ENCODE measurements at regions not wholly inside any gene's neighbourhood (a gene's known extent, or its start where the extent isn't known, plus 50 kb on each side); places are given as distances from the start of the nearest gene placed in this dataset.

GRCh38 chr14:83958359-83958758 is 1571.6 kb upstream of the FLRT2 start:
- TF ChIP-seq CTCF (IDR thresholded peaks at IDR 0.05; ENCODE audit: low read depth, low read length): no peak
- H3K4me3 ChIP-seq (ENCODE audit: low read depth, low read length): no peak overlapping the region

DNA sequence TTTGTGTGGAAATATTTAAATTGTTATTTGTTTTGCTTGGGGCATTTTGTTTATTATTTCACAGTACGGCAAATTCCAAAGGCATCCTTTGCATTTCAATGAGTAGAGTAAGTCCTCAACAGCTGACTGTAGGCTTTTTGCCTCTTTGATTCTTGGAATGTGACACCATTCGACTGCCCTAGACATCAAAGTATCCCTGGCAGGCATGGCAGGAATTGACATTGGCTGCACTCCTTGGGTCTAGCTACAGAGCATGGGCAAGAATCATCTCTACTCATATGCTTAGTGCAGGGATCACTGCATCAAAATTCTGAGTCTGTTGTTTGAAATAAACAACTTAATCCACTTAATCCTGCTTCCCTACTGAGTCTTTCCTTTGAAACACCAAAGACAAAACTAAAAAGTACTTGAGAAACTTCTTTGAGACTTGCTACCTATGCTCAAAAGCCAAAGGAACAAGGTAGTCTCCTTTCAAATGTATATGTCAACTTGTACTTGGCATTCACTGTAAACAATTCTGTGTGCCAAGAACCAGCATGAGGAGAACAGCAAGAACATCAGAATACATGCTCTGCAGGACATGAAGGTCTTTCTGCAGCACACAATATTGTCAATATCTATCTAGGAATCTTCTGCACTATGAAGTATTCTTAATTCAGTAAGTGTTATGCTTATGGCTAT is 1569.0 kb upstream of the FLRT2 start:
- H3K4me3 ChIP-seq (ENCODE audit: low read depth, low read length): no peak overlapping the region
- no peak for TF ChIP-seq CTCF (IDR thresholded peaks at IDR 0.05; ENCODE audit: low read depth, low read length)

GRCh38 chr14:83969998-83970397 is 1559.9 kb upstream of the FLRT2 start:
- TF ChIP-seq CTCF (IDR thresholded peaks at IDR 0.05; ENCODE audit: low read depth, low read length): no peak

GRCh38 chr14:83972631-83973030 is 1557.3 kb upstream of the FLRT2 start:
- no peak overlapping the region for H3K4me3 ChIP-seq (ENCODE audit: low read depth, low read length)
- TF ChIP-seq CTCF (IDR thresholded peaks at IDR 0.05; ENCODE audit: low read depth, low read length): no peak

More at GRCh38 chr14:83969998-83970397, 1559.9 kb upstream of the FLRT2 start:
- H3K4me3 ChIP-seq (ENCODE audit: low read depth, low read length): no peak overlapping the region

DNA sequence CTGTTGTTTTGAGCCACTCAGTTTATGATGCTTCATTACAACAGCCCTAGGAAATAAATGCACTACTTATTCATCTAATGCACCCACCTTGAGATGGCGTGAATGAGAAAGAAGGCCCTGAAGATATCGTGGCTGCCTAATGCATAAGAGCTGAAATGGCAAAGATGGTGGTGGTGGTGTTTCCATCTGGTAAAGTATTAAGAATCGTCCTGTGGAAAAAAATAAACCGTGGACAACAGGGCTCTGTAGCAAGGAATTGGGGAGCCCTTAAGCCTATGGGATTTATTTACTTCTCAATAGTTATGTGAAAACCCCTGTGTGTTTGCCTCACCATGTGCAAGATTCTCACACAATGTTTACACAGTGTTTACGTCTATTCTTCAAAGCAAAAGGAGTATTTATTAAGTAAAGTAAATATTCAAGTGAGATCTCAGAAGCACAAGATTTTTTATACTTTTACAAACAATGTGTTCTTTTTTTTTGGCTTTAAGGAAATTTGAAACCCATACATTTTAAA is 1555.2 kb upstream of the FLRT2 start:
- no peak for TF ChIP-seq CTCF (IDR thresholded peaks at IDR 0.05; ENCODE audit: low read depth, low read length)
- no peak overlapping the region for H3K4me3 ChIP-seq (ENCODE audit: low read depth, low read length)

- H3K4me3 ChIP-seq (ENCODE audit: low read depth, low read length): no peak overlapping the region
- TF ChIP-seq CTCF (IDR thresholded peaks at IDR 0.05; ENCODE audit: low read depth, low read length): no peak
Measured at GRCh38 chr14:83975435-83975834, 1554.5 kb upstream of the FLRT2 start.

GRCh38 chr14:83975841-83976770 is 1553.8 kb upstream of the FLRT2 start:
- TF ChIP-seq CTCF (IDR thresholded peaks at IDR 0.05; ENCODE audit: low read depth, low read length): no peak
- no peak overlapping the region for H3K4me3 ChIP-seq (ENCODE audit: low read depth, low read length)

Measured in WI38 (cell line).